ENCODE measurements at regions not wholly inside any gene's neighbourhood (a gene's known extent, or its start where the extent isn't known, plus 50 kb on each side); places are given as distances from the start of the nearest gene placed in this dataset.

GRCh38 chr2:13884291-13884976, 748.1 kb upstream of the LRATD1 start:
- H3K27ac ChIP-seq (ENCODE audit: low read depth, low read length) = no peak overlapping the region
- H3K27me3 ChIP-seq (ENCODE audit: control insufficient read depth, low read length) = no peaks in the 10 kb centered on the region
- H3K9me3 ChIP-seq (ENCODE audit: control insufficient read depth, insufficient read depth, low read length) = no peaks in the 10 kb centered on the region
- H3K79me2 ChIP-seq (ENCODE audit: control insufficient read depth, low read length) = no peaks in the 10 kb centered on the region
- no peak overlapping the region for H3K4me3 ChIP-seq (ENCODE audit: low read length)
- H3K4me2 ChIP-seq (ENCODE audit: low read length) = no peak overlapping the region
- no peaks in the 10 kb centered on the region for H3K4me1 ChIP-seq (ENCODE audit: control insufficient read depth, low read length)
- H4K20me1 ChIP-seq (ENCODE audit: control insufficient read depth, insufficient read depth, low read depth, low read length) = no peaks in the 10 kb centered on the region
- no peaks in the 10 kb centered on the region for H3K36me3 ChIP-seq (ENCODE audit: control insufficient read depth, low read length)
- H3F3A ChIP-seq (ENCODE audit: control insufficient read depth, insufficient read depth) = no peaks in the 10 kb centered on the region
- TF ChIP-seq CTCF (IDR thresholded peaks at IDR 0.05; ENCODE audit: low read depth, low read length, poor library complexity, severe bottlenecking) (no peak), EZH2phosphoT487 (IDR thresholded peaks at IDR 0.05; ENCODE audit: borderline replicate concordance, low read length) (no peak)
- H3K9me2 ChIP-seq (replicated peaks; ENCODE audit: control insufficient read depth, low read length) = no peaks in the 10 kb centered on the region

- Histone ChIP-seq H3F3A (ENCODE audit: control insufficient read depth, insufficient read depth) (no peaks in the 10 kb centered on the region), H3K4me1 (ENCODE audit: control insufficient read depth, low read length) (no peaks in the 10 kb centered on the region), H3K36me3 (ENCODE audit: control insufficient read depth, low read length) (no peaks in the 10 kb centered on the region), H3K4me3 (ENCODE audit: low read length) (no peak overlapping the region), H3K27me3 (ENCODE audit: control insufficient read depth, low read length) (no peaks in the 10 kb centered on the region), H3K9me3 (ENCODE audit: control insufficient read depth, insufficient read depth, low read length) (no peaks in the 10 kb centered on the region), H4K20me1 (ENCODE audit: control insufficient read depth, insufficient read depth, low read depth, low read length) (no peaks in the 10 kb centered on the region), H3K27ac (ENCODE audit: low read depth, low read length) (no peak overlapping the region), H3K79me2 (ENCODE audit: control insufficient read depth, low read length) (no peaks in the 10 kb centered on the region), H3K9me2 (replicated peaks; ENCODE audit: control insufficient read depth, low read length) (no peaks in the 10 kb centered on the region), H3K4me2 (ENCODE audit: low read length) (no peak overlapping the region)
- no peak for TF ChIP-seq EZH2phosphoT487 (IDR thresholded peaks at IDR 0.05; ENCODE audit: borderline replicate concordance, low read length)
- TF ChIP-seq CTCF (IDR thresholded peaks at IDR 0.05; ENCODE audit: low read depth, low read length, poor library complexity, severe bottlenecking) = no peak
Measured at GRCh38 chr2:13901526-13901925, 731.0 kb upstream of the LRATD1 start.

- no peaks in the 10 kb centered on the region for H3K27me3 ChIP-seq (ENCODE audit: control insufficient read depth, low read length)
- H3F3A ChIP-seq (ENCODE audit: control insufficient read depth, insufficient read depth) = no peaks in the 10 kb centered on the region
- no peaks in the 10 kb centered on the region for H4K20me1 ChIP-seq (ENCODE audit: control insufficient read depth, insufficient read depth, low read depth, low read length)
- H3K9me3 ChIP-seq (ENCODE audit: control insufficient read depth, insufficient read depth, low read length) = no peaks in the 10 kb centered on the region
- no peaks in the 10 kb centered on the region for H3K79me2 ChIP-seq (ENCODE audit: control insufficient read depth, low read length)
- H3K4me3 ChIP-seq (ENCODE audit: low read length) = no peak overlapping the region
- no peaks in the 10 kb centered on the region for H3K9me2 ChIP-seq (replicated peaks; ENCODE audit: control insufficient read depth, low read length)
- no peak overlapping the region for H3K4me2 ChIP-seq (ENCODE audit: low read length)
- TF ChIP-seq EZH2phosphoT487 (IDR thresholded peaks at IDR 0.05; ENCODE audit: borderline replicate concordance, low read length) (no peak), CTCF (IDR thresholded peaks at IDR 0.05; ENCODE audit: low read depth, low read length, poor library complexity, severe bottlenecking) (no peak)
- no peaks in the 10 kb centered on the region for H3K4me1 ChIP-seq (ENCODE audit: control insufficient read depth, low read length)
- H3K36me3 ChIP-seq (ENCODE audit: control insufficient read depth, low read length) = no peaks in the 10 kb centered on the region
- H3K27ac ChIP-seq (ENCODE audit: low read depth, low read length) = no peak overlapping the region
Measured at GRCh38 chr2:13905831-13906230, 726.7 kb upstream of the LRATD1 start.

All from DOHH2 (cell line).